ENCODE measurements at regions not wholly inside any gene's neighbourhood (a gene's known extent, or its start where the extent isn't known, plus 50 kb on each side); places are given as distances from the start of the nearest gene placed in this dataset.

GRCh38 chr2:14072338-14072737 is 560.2 kb upstream of the LRATD1 start:
- no peak for TF ChIP-seq CTCF (IDR thresholded peaks at IDR 0.05)
- TF ChIP-seq POLR2A (IDR thresholded peaks at IDR 0.05), result no peak

All from heart left ventricle (tissue), 13 donors.